ENCODE measurements at regions not wholly inside any gene's neighbourhood (a gene's known extent, or its start where the extent isn't known, plus 50 kb on each side); places are given as distances from the start of the nearest gene placed in this dataset.

- no peak for TF ChIP-seq EZH2 (IDR thresholded peaks at IDR 0.05; ENCODE audit: borderline replicate concordance, low read depth, low read length, severe bottlenecking)
- no peak for TF ChIP-seq CTCF (IDR thresholded peaks at IDR 0.05; ENCODE audit: borderline replicate concordance, extremely low read depth, low read length, poor library complexity, severe bottlenecking)
- H2AFZ ChIP-seq (ENCODE audit: low read depth, low read length): no peak overlapping the region
These were observed 508.1 kb downstream of the ADCYAP1 start for GRCh38 chr18:1412655-1413322.

GRCh38 chr18:1413323-1413675, 508.6 kb downstream of the ADCYAP1 start:
- TF ChIP-seq CTCF (IDR thresholded peaks at IDR 0.05; ENCODE audit: borderline replicate concordance, extremely low read depth, low read length, poor library complexity, severe bottlenecking) (no peak), EZH2 (IDR thresholded peaks at IDR 0.05; ENCODE audit: borderline replicate concordance, low read depth, low read length, severe bottlenecking) (no peak)
- H3K4me3 ChIP-seq (ENCODE audit: low read depth in 1 of 2, low read length in 2 of 2): no peak overlapping the region
- no peak overlapping the region for H3K4me2 ChIP-seq (ENCODE audit: insufficient read depth, low read length)
- DNase-seq (no peak), ATAC-seq (ENCODE audit: insufficient read depth, low read depth) (no peak)
- H3K9me3 ChIP-seq (ENCODE audit: insufficient read depth, low read length, severe bottlenecking): no peaks in the 10 kb centered on the region
- H3K36me3 ChIP-seq (ENCODE audit: insufficient read depth, low read length): no peaks in the 10 kb centered on the region
- no peaks in the 10 kb centered on the region for H3K79me2 ChIP-seq (ENCODE audit: insufficient read depth, low read length)
- H4K20me1 ChIP-seq (ENCODE audit: insufficient read depth, low read length): no peaks in the 10 kb centered on the region
- no peak overlapping the region for H2AFZ ChIP-seq (ENCODE audit: low read depth, low read length)
- no peaks in the 10 kb centered on the region for H3K27me3 ChIP-seq (ENCODE audit: insufficient read depth, low read length, poor library complexity)
- no peaks in the 10 kb centered on the region for H3K4me1 ChIP-seq (ENCODE audit: insufficient read depth, low read length)
- no peak overlapping the region for H3K9ac ChIP-seq (ENCODE audit: low read depth, low read length)
- no peak overlapping the region for H3K27ac ChIP-seq (ENCODE audit: low read length)

More at GRCh38 chr18:1412655-1413322, 508.1 kb downstream of the ADCYAP1 start:
- Histone ChIP-seq H3K4me1 (ENCODE audit: insufficient read depth, low read length) (no peaks in the 10 kb centered on the region), H3K27ac (ENCODE audit: low read length) (no peak overlapping the region), H3K9me3 (ENCODE audit: insufficient read depth, low read length, severe bottlenecking) (no peaks in the 10 kb centered on the region), H3K36me3 (ENCODE audit: insufficient read depth, low read length) (no peaks in the 10 kb centered on the region), H4K20me1 (ENCODE audit: insufficient read depth, low read length) (no peaks in the 10 kb centered on the region), H3K79me2 (ENCODE audit: insufficient read depth, low read length) (no peaks in the 10 kb centered on the region), H3K27me3 (ENCODE audit: insufficient read depth, low read length, poor library complexity) (no peaks in the 10 kb centered on the region), H3K4me3 (ENCODE audit: low read depth in 1 of 2, low read length in 2 of 2) (no peak overlapping the region), H3K4me2 (ENCODE audit: insufficient read depth, low read length) (no peak overlapping the region), H3K9ac (ENCODE audit: low read depth, low read length) (no peak overlapping the region)
- ATAC-seq (ENCODE audit: insufficient read depth, low read depth) (no peak), DNase-seq (no peak)

- no peak for TF ChIP-seq EZH2 (IDR thresholded peaks at IDR 0.05; ENCODE audit: borderline replicate concordance, low read depth, low read length, severe bottlenecking)
- no peak for TF ChIP-seq CTCF (IDR thresholded peaks at IDR 0.05; ENCODE audit: borderline replicate concordance, extremely low read depth, low read length, poor library complexity, severe bottlenecking)
- H3K4me1 ChIP-seq (ENCODE audit: insufficient read depth, low read length): no peaks in the 10 kb centered on the region
- DNase-seq: no peak
- no peak overlapping the region for H3K27ac ChIP-seq (ENCODE audit: low read length)
- H3K27me3 ChIP-seq (ENCODE audit: insufficient read depth, low read length, poor library complexity): no peaks in the 10 kb centered on the region
- H3K4me3 ChIP-seq (ENCODE audit: low read depth in 1 of 2, low read length in 2 of 2): no peak overlapping the region
- no peaks in the 10 kb centered on the region for H3K36me3 ChIP-seq (ENCODE audit: insufficient read depth, low read length)
- no peak overlapping the region for H2AFZ ChIP-seq (ENCODE audit: low read depth, low read length)
- no peak overlapping the region for H3K9ac ChIP-seq (ENCODE audit: low read depth, low read length)
- no peak for ATAC-seq (ENCODE audit: insufficient read depth, low read depth)
- no peaks in the 10 kb centered on the region for H3K79me2 ChIP-seq (ENCODE audit: insufficient read depth, low read length)
- no peak overlapping the region for H3K4me2 ChIP-seq (ENCODE audit: insufficient read depth, low read length)
- no peaks in the 10 kb centered on the region for H3K9me3 ChIP-seq (ENCODE audit: insufficient read depth, low read length, severe bottlenecking)
- H4K20me1 ChIP-seq (ENCODE audit: insufficient read depth, low read length): no peaks in the 10 kb centered on the region
These were observed 511.4 kb downstream of the ADCYAP1 start for GRCh38 chr18:1416074-1416473.

All from DND-41 (cell line).